ENCODE measurements at regions not wholly inside any gene's neighbourhood (a gene's known extent, or its start where the extent isn't known, plus 50 kb on each side); places are given as distances from the start of the nearest gene placed in this dataset.

- TF ChIP-seq CTCF (IDR thresholded peaks at IDR 0.05) (no peak), ZFX (IDR thresholded peaks at IDR 0.05; ENCODE audit: borderline replicate concordance) (no peak)
- H3K27ac ChIP-seq, result no peak overlapping the region
Measured at GRCh38 chr6:6518631-6519427, 69.7 kb upstream of the LY86 start.

GRCh38 chr6:6521961-6522482 lies 66.5 kb upstream of the LY86 start:
- TF ChIP-seq ZFX (IDR thresholded peaks at IDR 0.05; ENCODE audit: borderline replicate concordance) (no peak), CTCF (IDR thresholded peaks at IDR 0.05) (no peak)
- H3K27ac ChIP-seq, result no peak overlapping the region

- H3K27ac ChIP-seq, result no peak overlapping the region
- TF ChIP-seq CTCF (IDR thresholded peaks at IDR 0.05) (no peak), ZFX (IDR thresholded peaks at IDR 0.05; ENCODE audit: borderline replicate concordance) (no peak)
Measured at GRCh38 chr6:6522709-6523108, 65.8 kb upstream of the LY86 start.

GRCh38 chr6:6524951-6525350 lies 63.6 kb upstream of the LY86 start:
- H3K27ac ChIP-seq, result no peak overlapping the region

GRCh38 chr6:6525933-6526332 lies 62.6 kb upstream of the LY86 start:
- TF ChIP-seq CTCF (IDR thresholded peaks at IDR 0.05) (no peak), ZFX (IDR thresholded peaks at IDR 0.05; ENCODE audit: borderline replicate concordance) (no peak)
- no peak overlapping the region for H3K27ac ChIP-seq

More at GRCh38 chr6:6524951-6525350, 63.6 kb upstream of the LY86 start:
- TF ChIP-seq ZFX (IDR thresholded peaks at IDR 0.05; ENCODE audit: borderline replicate concordance), result no peak
- TF ChIP-seq CTCF (IDR thresholded peaks at IDR 0.05), result no peak

- TF ChIP-seq ZFX (IDR thresholded peaks at IDR 0.05; ENCODE audit: borderline replicate concordance) (no peak), CTCF (IDR thresholded peaks at IDR 0.05) (no peak)
- no peak overlapping the region for H3K27ac ChIP-seq
Measured at GRCh38 chr6:6529275-6529674, 59.2 kb upstream of the LY86 start.

- H3K27ac ChIP-seq, result no peak overlapping the region
- no peak for TF ChIP-seq CTCF (IDR thresholded peaks at IDR 0.05)
Measured at GRCh38 chr6:6533176-6533575, 55.3 kb upstream of the LY86 start.

Measured in 22Rv1 (cell line).